Skeletal muscle tissue (tissue), 3 donors: ENCODE measurements at regions not wholly inside any gene's neighbourhood (a gene's known extent, or its start where the extent isn't known, plus 50 kb on each side); places are given as distances from the start of the nearest gene placed in this dataset.
"Not testable (repeated sequence)": the region's sequence is repeated elsewhere in the genome, so short reads cannot be mapped to it uniquely, and the experiment has no call there.

ENCODE experiments used
- H3K27ac ChIP-seq: one replicate; pipeline ENCODE4 v1.7.0; 2013; ENCODE audit warnings: mild to moderate bottlenecking, low read depth, low read length, inconsistent platforms
- H3K27me3 ChIP-seq, 3 donors: one replicate each; pipeline ENCODE4 v1.7.0; 2013; ENCODE audit warnings: low read length in 3 of 3; ENCODE audit not compliant: control insufficient read depth in 3 of 3, insufficient read depth in 3 of 3
- H3K36me3 ChIP-seq, 3 donors: one replicate each; pipeline ENCODE4 v1.7.0; 2013; ENCODE audit warnings: low read length in 3 of 3; ENCODE audit not compliant: control insufficient read depth in 3 of 3, insufficient read depth in 3 of 3
- H3K4me1 ChIP-seq, 3 donors: one replicate each; pipeline ENCODE4 v1.7.0; 2013; ENCODE audit warnings: low read length in 3 of 3, mild to moderate bottlenecking in 3 of 3; ENCODE audit not compliant: control insufficient read depth in 3 of 3, insufficient read depth in 3 of 3
- H3K4me3 ChIP-seq, 3 donors: one replicate each; pipeline ENCODE4 v1.7.0; 2013; ENCODE audit warnings: low read length in 3 of 3
- H3K9ac ChIP-seq, 3 donors: one replicate each; pipeline ENCODE4 v1.7.0; 2013; ENCODE audit warnings: low read length in 3 of 3, mild to moderate bottlenecking in 3 of 3, moderate library complexity in 2 of 3, low read depth in 1 of 3
- H3K9me3 ChIP-seq, 3 donors: one replicate each; pipeline ENCODE4 v1.7.0; 2013; ENCODE audit warnings: low read length in 3 of 3; ENCODE audit not compliant: control insufficient read depth in 3 of 3
- donor health status: Osteomylitis.

DNA sequence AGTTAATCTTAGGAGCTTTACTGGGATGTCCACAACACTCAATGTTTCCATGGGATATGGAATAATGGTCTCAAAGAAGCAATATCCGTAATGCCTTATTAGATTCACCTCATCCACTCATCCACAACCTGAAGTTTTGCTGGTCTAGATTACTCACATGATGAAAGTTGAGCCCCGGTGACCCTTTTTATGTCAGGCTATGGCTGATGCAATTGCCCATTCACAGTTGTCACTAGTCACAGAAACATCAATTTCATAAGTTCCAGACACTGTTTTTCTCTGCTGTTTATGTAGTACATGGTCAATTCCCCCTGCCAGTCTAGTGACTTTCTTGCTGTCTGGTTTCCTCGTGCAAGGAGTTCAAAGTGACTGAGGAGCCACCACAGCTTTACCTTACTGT, 491.2 kb upstream of the ATXN8OS start:
- Histone ChIP-seq H3K9me3 (peaks cover 0 to 3% (median 0%) of the 10 kb centered on the region in 3 donors), H3K36me3 (no peaks in the 10 kb centered on the region), H3K27ac (no peak overlapping the region), H3K9ac (no peak overlapping the region), H3K4me3 (no peak overlapping the region), H3K27me3 (no peaks in the 10 kb centered on the region), H3K4me1 (no peaks in the 10 kb centered on the region)

DNA sequence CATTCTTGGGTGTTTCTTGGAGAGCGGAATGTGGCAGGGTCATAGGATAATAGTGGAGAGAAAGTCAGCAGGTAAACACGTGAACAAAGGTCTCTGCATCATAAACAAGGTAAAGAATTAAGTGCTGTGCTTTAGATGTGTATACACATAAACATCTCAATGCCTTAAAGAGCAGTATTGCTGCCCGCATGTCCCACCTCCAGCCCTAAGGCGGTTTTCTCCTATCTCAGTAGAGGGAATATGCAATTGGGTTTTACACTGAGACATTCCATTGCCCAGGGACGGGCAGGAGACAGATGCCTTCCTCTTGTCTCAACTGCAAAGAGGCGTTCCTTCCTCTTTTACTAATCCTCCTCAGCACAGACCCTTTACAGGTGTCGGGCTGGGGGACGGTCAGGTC, 492.6 kb upstream of the ATXN8OS start:
- not testable (repeated sequence) for H3K36me3 ChIP-seq, H3K9ac ChIP-seq, H3K27ac ChIP-seq

DNA sequence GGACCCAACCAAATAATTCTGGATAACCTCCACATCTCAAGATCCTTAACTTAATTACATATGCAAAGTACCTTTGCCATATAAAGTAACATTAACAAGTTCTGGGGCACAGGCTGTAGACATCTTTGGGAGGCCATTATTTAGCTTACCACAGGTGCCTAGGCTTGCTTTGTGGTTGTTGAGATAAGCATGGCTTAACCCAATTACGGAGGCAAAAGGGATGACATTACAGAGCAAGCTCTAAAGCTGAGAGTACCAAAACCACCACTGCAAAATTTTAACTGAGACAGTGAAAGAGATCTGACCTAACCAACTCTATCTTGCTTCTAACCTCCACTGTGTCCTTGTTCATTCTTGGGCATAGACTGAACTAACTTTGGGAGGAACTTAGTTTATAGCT, 502.9 kb upstream of the ATXN8OS start:
- Histone ChIP-seq H3K27ac (no peak overlapping the region), H3K27me3 (no peaks in the 10 kb centered on the region), H3K4me3 (no peak overlapping the region), H3K36me3 (no peaks in the 10 kb centered on the region), H3K9ac (no peak overlapping the region), H3K4me1 (no peaks in the 10 kb centered on the region), H3K9me3 (no peaks in the 10 kb centered on the region)

More for the DNA sequence above, 492.6 kb upstream of the ATXN8OS start:
- H3K4me3 ChIP-seq, H3K9me3 ChIP-seq, H3K4me1 ChIP-seq, H3K27me3 ChIP-seq: not testable (repeated sequence)

GRCh38 chr13:69603144-69603853, 504.3 kb upstream of the ATXN8OS start:
- Histone ChIP-seq H3K4me3 (no peak overlapping the region), H3K4me1 (no peaks in the 10 kb centered on the region), H3K9ac (no peak overlapping the region), H3K27ac (no peak overlapping the region), H3K36me3 (no peaks in the 10 kb centered on the region), H3K9me3 (no peaks in the 10 kb centered on the region), H3K27me3 (no peaks in the 10 kb centered on the region)

- Histone ChIP-seq H3K4me1 (no peaks in the 10 kb centered on the region), H3K27me3 (no peaks in the 10 kb centered on the region), H3K4me3 (no peak overlapping the region), H3K36me3 (no peaks in the 10 kb centered on the region), H3K9me3 (no peaks in the 10 kb centered on the region), H3K27ac (no peak overlapping the region), H3K9ac (no peak overlapping the region)
Measured at GRCh38 chr13:69601661-69602060, 506.0 kb upstream of the ATXN8OS start.

DNA sequence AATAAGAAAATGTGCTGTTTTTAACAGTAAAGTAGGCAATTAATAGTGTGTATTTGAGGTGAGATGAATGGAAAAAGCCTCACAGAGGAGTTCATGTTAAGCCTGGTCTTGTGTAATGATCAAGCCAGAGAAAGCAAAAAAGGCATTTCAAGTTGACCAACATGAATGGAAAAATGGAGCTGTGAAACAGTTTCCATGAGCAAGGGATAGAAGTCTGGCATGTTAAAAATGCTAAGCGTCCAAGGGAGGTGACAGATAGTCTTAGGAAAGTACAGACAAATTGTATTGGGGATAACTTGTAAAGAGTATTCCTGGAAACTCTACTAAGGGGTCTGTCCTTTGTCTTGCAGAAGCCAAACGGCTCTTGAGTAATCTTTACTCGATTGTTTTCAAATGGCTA, 506.8 kb upstream of the ATXN8OS start:
- Histone ChIP-seq H3K9me3 (no peaks in the 10 kb centered on the region), H3K9ac (no peak overlapping the region), H3K4me1 (no peaks in the 10 kb centered on the region), H3K27ac (no peak overlapping the region), H3K4me3 (no peak overlapping the region), H3K36me3 (no peaks in the 10 kb centered on the region), H3K27me3 (no peaks in the 10 kb centered on the region)

DNA sequence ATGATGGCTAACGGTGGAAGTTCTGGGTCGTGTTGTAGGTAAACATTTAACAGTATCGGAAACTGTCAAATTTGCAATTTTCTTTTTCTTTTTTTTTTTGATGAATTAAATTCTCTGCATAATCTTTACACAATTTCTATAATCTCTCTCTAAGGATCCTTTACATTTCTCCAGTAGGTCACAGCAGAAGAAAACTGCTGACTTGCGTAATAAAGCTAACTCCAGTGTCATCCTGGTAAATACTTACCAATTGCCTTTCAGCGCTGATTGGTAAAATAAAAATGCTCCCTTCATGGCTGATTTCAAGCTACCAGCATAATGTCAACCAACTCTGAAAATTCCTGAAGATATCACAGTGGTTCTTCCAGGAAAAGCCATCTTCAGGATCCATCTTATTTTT, 510.5 kb upstream of the ATXN8OS start:
- H3K9me3 ChIP-seq, result no peaks in the 10 kb centered on the region
- no peaks in the 10 kb centered on the region for H3K36me3 ChIP-seq
- no peak overlapping the region for H3K27ac ChIP-seq
- H3K9ac ChIP-seq, result no peak overlapping the region
- H3K27me3 ChIP-seq, result no peaks in the 10 kb centered on the region
- no peak overlapping the region for H3K4me3 ChIP-seq
- H3K4me1 ChIP-seq, result no peaks in the 10 kb centered on the region

- Histone ChIP-seq H3K4me1 (no peaks in the 10 kb centered on the region), H3K27ac (no peak overlapping the region), H3K4me3 (no peak overlapping the region), H3K36me3 (no peaks in the 10 kb centered on the region), H3K9me3 (no peaks in the 10 kb centered on the region), H3K27me3 (no peaks in the 10 kb centered on the region), H3K9ac (no peak overlapping the region)
Measured at GRCh38 chr13:69595181-69595580, 512.4 kb upstream of the ATXN8OS start.

DNA sequence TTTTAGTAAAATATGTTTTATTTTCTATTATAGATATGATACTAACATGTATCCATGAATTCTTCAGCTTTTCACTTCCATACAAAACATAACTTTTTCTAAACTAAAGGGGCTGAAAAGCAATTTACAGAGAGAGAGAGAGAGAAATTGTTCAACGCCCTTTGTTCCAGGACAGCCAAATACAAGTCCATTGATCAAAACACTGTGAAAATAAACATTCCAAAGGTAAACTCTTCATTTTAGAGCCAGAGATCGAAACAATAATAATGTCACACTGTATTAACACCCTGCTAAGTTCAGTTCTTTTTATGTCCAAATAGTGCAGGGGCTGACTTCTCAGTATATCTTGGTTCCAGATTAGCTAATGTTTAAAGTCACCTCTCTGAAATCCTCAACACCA, 516.2 kb upstream of the ATXN8OS start:
- H3K9me3 ChIP-seq, result no peaks in the 10 kb centered on the region

GRCh38 chr13:69589531-69590235, 517.9 kb upstream of the ATXN8OS start:
- Histone ChIP-seq H3K9me3 (no peaks in the 10 kb centered on the region), H3K4me1 (no peaks in the 10 kb centered on the region), H3K9ac (no peak overlapping the region), H3K4me3 (no peak overlapping the region), H3K27me3 (no peaks in the 10 kb centered on the region), H3K36me3 (no peaks in the 10 kb centered on the region), H3K27ac (no peak overlapping the region)

More for the DNA sequence above, 516.2 kb upstream of the ATXN8OS start:
- Histone ChIP-seq H3K36me3 (no peaks in the 10 kb centered on the region), H3K4me3 (no peak overlapping the region), H3K4me1 (no peaks in the 10 kb centered on the region), H3K27me3 (no peaks in the 10 kb centered on the region), H3K27ac (no peak overlapping the region), H3K9ac (no peak overlapping the region)
